Colonic mucosa (tissue), 4 donors: ENCODE measurements at regions not wholly inside any gene's neighbourhood (a gene's known extent, or its start where the extent isn't known, plus 50 kb on each side); places are given as distances from the start of the nearest gene placed in this dataset.

Source experiments
- DNase-seq: peaks from one replicate; pipeline ENCODE4 v3.0.0-alpha.2; 2020
- H3K27ac ChIP-seq: fragments of 200-600 bp; one replicate; pipeline ENCODE4 v1.8.0; 2021
- H3K27me3 ChIP-seq: fragments of 200-600 bp; one replicate; pipeline ENCODE4 v1.8.0; 2021
- H3K36me3 ChIP-seq: fragments of 200-600 bp; one replicate; pipeline ENCODE4 v1.8.0; 2021
- H3K4me1 ChIP-seq: fragments of 200-600 bp; one replicate; pipeline ENCODE4 v1.8.0; 2021; ENCODE audit warnings: mild to moderate bottlenecking
- H3K4me3 ChIP-seq: fragments of 200-600 bp; one replicate; pipeline ENCODE4 v1.8.0; 2021
- H3K9ac ChIP-seq, 2 donors: one replicate each; pipeline ENCODE4 v1.7.0; 2013; ENCODE audit warnings: control low read depth in 2 of 2, low read depth in 2 of 2, low read length in 2 of 2
- H3K9me3 ChIP-seq: fragments of 200-600 bp; one replicate; pipeline ENCODE4 v1.8.0; 2021
- intact Hi-C: fragments of 100-400 bp; cut with DNase I; formaldehyde crosslinking; loops from one replicate; pipeline ENCODE4 v1.14.1; 2022
- TF ChIP-seq, protein P1 (sequence below): fragments of 200-600 bp; IDR thresholded peaks from one replicate; pipeline ENCODE4 v1.8.0; 2022; ENCODE audit warnings: antibody characterized with exemption, mild to moderate bottlenecking
- donor health status: healthy.
- donor health status: DM: no; HTN: no; CAD: no.
- donor health status: DM: no; HTN: no; CAD: no.

DNA sequence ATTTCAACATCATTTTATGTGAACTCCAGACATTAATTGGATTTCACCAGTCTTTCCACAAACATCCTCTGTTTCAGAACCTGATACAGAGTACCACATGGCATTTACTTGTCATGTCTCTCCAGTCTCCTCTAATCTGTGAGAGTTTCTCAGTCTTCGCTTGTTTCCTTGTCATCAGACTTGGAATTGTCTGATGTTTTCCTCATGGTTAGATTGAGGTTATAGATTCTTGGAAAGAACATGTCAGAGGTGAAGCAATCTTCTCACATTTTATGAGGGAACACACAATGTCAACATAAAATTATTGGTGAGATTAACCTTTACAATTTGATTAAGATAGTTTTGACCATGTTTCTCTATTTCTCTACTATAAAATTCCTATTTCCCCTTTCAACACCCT lies 74.9 kb upstream of the TMPRSS15 start:
- TF ChIP-seq, protein P1, sequence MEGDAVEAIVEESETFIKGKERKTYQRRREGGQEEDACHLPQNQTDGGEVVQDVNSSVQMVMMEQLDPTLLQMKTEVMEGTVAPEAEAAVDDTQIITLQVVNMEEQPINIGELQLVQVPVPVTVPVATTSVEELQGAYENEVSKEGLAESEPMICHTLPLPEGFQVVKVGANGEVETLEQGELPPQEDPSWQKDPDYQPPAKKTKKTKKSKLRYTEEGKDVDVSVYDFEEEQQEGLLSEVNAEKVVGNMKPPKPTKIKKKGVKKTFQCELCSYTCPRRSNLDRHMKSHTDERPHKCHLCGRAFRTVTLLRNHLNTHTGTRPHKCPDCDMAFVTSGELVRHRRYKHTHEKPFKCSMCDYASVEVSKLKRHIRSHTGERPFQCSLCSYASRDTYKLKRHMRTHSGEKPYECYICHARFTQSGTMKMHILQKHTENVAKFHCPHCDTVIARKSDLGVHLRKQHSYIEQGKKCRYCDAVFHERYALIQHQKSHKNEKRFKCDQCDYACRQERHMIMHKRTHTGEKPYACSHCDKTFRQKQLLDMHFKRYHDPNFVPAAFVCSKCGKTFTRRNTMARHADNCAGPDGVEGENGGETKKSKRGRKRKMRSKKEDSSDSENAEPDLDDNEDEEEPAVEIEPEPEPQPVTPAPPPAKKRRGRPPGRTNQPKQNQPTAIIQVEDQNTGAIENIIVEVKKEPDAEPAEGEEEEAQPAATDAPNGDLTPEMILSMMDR: no peak
- Histone ChIP-seq H3K36me3 (no peaks in the 10 kb centered on the region), H3K9me3 (no peaks in the 10 kb centered on the region), H3K27me3 (no peaks in the 10 kb centered on the region), H3K27ac (no peak overlapping the region), H3K9ac (no peak overlapping the region), H3K4me1 (no peaks in the 10 kb centered on the region), H3K4me3 (no peak overlapping the region)
- intact Hi-C loops: no loop called here
- no peak for DNase-seq

DNA sequence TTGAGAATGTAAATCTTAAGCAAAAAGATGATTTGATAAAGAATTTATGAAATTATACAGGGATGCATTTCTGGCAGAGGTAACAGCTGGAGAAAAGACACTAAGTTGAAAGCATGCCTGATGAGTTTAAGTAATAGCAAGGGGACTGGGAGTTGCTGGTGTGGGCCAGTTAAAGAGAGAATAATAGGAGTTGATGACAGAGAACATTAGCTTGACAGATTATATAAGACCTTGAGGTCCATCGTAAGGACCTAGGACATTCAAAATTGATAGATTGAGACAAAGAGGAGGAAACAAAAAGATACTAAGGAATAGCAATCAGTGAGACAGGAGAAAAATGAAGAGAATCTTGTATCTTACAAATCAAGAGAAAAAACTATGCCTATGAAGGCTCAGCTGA lies 84.7 kb upstream of the TMPRSS15 start:
- Histone ChIP-seq H3K27me3 (no peaks in the 10 kb centered on the region), H3K4me3 (no peak overlapping the region), H3K9ac (no peak overlapping the region), H3K36me3 (no peaks in the 10 kb centered on the region), H3K9me3 (no peaks in the 10 kb centered on the region), H3K4me1 (no peaks in the 10 kb centered on the region), H3K27ac (no peak overlapping the region)
- intact Hi-C loops: no loop called here
- no peak for DNase-seq
- TF ChIP-seq, protein P1: no peak

DNA sequence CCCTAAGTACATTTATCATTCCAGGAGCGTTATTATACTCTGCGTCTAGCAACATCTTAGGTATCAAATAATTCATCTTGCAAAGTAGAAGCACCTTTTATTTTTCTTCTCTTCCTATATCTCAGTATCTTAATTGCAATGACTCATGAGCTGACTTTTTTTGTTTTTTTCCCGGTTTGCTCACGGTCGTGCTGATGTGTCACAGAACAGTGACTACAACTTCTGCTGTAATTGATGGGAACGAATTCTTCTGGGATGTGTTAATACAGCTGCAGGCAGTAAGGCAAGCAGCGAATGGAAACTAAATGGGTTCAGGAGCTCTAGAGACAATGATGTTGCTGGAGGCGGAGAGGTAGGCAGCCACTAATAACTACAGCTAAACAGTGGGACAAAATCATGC lies 89.8 kb upstream of the TMPRSS15 start:
- Histone ChIP-seq H3K4me1 (no peaks in the 10 kb centered on the region), H3K9me3 (no peaks in the 10 kb centered on the region), H3K27ac (no peak overlapping the region), H3K4me3 (no peak overlapping the region), H3K9ac (no peak overlapping the region), H3K36me3 (no peaks in the 10 kb centered on the region), H3K27me3 (no peaks in the 10 kb centered on the region)
- DNase-seq: no peak
- intact Hi-C loops: no loop called here
- TF ChIP-seq, protein P1: no peak

DNA sequence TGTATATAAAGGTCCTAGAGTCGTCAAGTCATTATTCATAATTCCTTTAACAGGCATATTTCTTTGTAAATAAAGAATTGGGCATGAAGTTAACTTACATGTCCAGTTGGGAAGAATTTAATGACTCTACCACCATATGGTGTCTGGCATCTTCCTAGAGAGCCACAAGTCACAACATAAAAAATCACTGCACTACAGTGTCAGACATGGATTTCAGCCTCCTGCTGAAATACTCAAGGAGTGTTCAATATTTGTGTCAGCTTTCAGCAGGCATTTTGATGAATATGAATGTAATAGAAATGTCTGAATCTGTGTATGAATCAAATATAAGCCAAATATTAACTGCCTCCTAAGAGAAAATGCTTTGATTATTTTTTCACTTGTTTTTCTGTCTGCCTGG lies 91.9 kb upstream of the TMPRSS15 start:
- DNase-seq: no peak
- Histone ChIP-seq H3K36me3 (no peaks in the 10 kb centered on the region), H3K4me1 (no peaks in the 10 kb centered on the region), H3K9ac (no peak overlapping the region), H3K27me3 (no peaks in the 10 kb centered on the region), H3K9me3 (no peaks in the 10 kb centered on the region), H3K4me3 (no peak overlapping the region), H3K27ac (no peak overlapping the region)
- intact Hi-C loops: no loop called here
- TF ChIP-seq, protein P1: no peak

DNA sequence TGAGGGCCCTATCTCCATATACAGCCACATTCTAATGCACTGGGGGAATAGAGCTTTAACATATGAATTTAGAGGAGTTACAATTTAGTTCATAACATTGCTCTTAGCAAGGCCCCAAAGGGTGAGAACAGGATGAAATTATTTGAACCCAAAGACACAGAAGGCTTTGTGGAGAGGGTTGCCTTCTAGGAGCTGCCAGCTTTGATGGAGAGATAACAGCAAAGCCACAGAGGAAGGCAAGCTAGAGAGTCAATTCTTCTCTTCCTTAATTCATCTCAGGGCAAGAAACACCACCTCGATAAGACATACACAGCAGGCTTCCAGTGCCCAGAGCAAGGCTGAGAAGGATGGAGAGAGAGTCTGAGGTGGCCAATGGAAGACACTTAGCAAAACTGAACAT lies 94.8 kb upstream of the TMPRSS15 start:
- H3K4me3 ChIP-seq: no peak overlapping the region
- no peaks in the 10 kb centered on the region for H3K9me3 ChIP-seq
- H3K27ac ChIP-seq: no peak overlapping the region
- no peak for DNase-seq
- no peaks in the 10 kb centered on the region for H3K4me1 ChIP-seq
- H3K36me3 ChIP-seq: no peaks in the 10 kb centered on the region
- intact Hi-C loops: no loop called here
- H3K9ac ChIP-seq: no peak overlapping the region
- TF ChIP-seq, protein P1: no peak
- no peaks in the 10 kb centered on the region for H3K27me3 ChIP-seq
